Left kidney (tissue), 1 donor: ENCODE measurements at regions not wholly inside any gene's neighbourhood (a gene's known extent, or its start where the extent isn't known, plus 50 kb on each side); places are given as distances from the start of the nearest gene placed in this dataset.

Source experiments
- DNase-seq: peaks from one replicate; pipeline ENCODE4 v3.0.0-alpha.2; 2013

GRCh38 chr7:116447966-116448839, 51.3 kb upstream of the CAV2 start:
- DNase-seq: no peak

GRCh38 chr7:116449441-116449840, 50.1 kb upstream of the CAV2 start:
- DNase-seq: no peak
